HepG2 (cell line): ENCODE measurements at regions not wholly inside any gene's neighbourhood (a gene's known extent, or its start where the extent isn't known, plus 50 kb on each side); places are given as distances from the start of the nearest gene placed in this dataset.

Source experiments
- BHLHE40 ChIP-seq: IDR thresholded peaks from 2 replicates; pipeline ENCODE4 v1.6.1; 2011; ENCODE audit warnings: low read length, improper control_type of control experiment
- BORCS8-MEF2B ChIP-seq: sonication (generic); formaldehyde crosslinking; IDR thresholded peaks from 2 replicates; pipeline ENCODE4 v1.8.0; 2022; ENCODE audit warnings: mild to moderate bottlenecking, missing genetic modification reagents
- CENPT ChIP-seq: sonication (generic); formaldehyde crosslinking; IDR thresholded peaks from 2 replicates; pipeline ENCODE4 v1.8.0; 2022; ENCODE audit warnings: low read depth, mild to moderate bottlenecking, moderate library complexity, missing genetic modification reagents
- FOXP4 ChIP-seq: sonication (generic); formaldehyde crosslinking; IDR thresholded peaks from 2 replicates; pipeline ENCODE4 v1.4.0; 2020; ENCODE audit warnings: missing genetic modification reagents
- HES4 ChIP-seq: sonication (generic); formaldehyde crosslinking; IDR thresholded peaks from 2 replicates; pipeline ENCODE4 v1.9.0; 2021; ENCODE audit warnings: mild to moderate bottlenecking, missing genetic modification reagents, borderline replicate concordance
- NCOA5 ChIP-seq: sonication (generic); formaldehyde crosslinking; IDR thresholded peaks from 2 replicates; pipeline ENCODE4 v1.4.0; 2020; ENCODE audit warnings: missing genetic modification reagents
- NFRKB ChIP-seq: fragments of 450-650 bp; IDR thresholded peaks from 2 replicates; pipeline ENCODE4 v1.6.1; 2017
- POGZ ChIP-seq: sonication (generic); formaldehyde crosslinking; IDR thresholded peaks from 2 replicates; pipeline ENCODE4 v1.4.0; 2020; ENCODE audit warnings: mild to moderate bottlenecking, missing genetic modification reagents
- REL ChIP-seq: sonication (generic); formaldehyde crosslinking; conservative IDR thresholded peaks from 2 replicates; pipeline ENCODE4 v1.8.0; 2022; ENCODE audit warnings: mild to moderate bottlenecking, missing genetic modification reagents, moderate library complexity
- SAP130 ChIP-seq: IDR thresholded peaks from 2 replicates; pipeline ENCODE4 v1.6.1; 2016; ENCODE audit warnings: low read depth
- SNAI1 ChIP-seq: sonication (generic); formaldehyde crosslinking; IDR thresholded peaks from 2 replicates; pipeline ENCODE4 v1.5.0; 2020; ENCODE audit warnings: mild to moderate bottlenecking, missing genetic modification reagents, borderline replicate concordance
- SRF ChIP-seq: IDR thresholded peaks from 2 replicates; pipeline ENCODE4 v1.6.1; 2011; ENCODE audit warnings: mild to moderate bottlenecking, low read depth, low read length, moderate library complexity
- SYNCRIP ChIP-seq: fragments of 200-400 bp; formaldehyde crosslinking; IDR thresholded peaks from 2 replicates; pipeline ENCODE4 v1.6.1; 2018; ENCODE audit warnings: mild to moderate bottlenecking, low read depth, low read length; ENCODE audit not compliant: insufficient read depth
- ZFP36L1 ChIP-seq: sonication (generic); formaldehyde crosslinking; IDR thresholded peaks from 2 replicates; pipeline ENCODE4 v1.8.0; 2022; ENCODE audit warnings: mild to moderate bottlenecking, missing genetic modification reagents, moderate library complexity
- ZKSCAN8 ChIP-seq: IDR thresholded peaks from 2 replicates; pipeline ENCODE4 v1.6.1; 2016; ENCODE audit warnings: borderline replicate concordance, missing genetic modification reagents, missing compliant biosample characterization
- ZNF318 ChIP-seq: sonication (generic); formaldehyde crosslinking; IDR thresholded peaks from 2 replicates; pipeline ENCODE4 v1.4.0; 2020; ENCODE audit warnings: mild to moderate bottlenecking, missing genetic modification reagents
- ZNF547 ChIP-seq: sonication (generic); formaldehyde crosslinking; IDR thresholded peaks from 2 replicates; pipeline ENCODE4 v1.5.1; 2020; ENCODE audit warnings: mild to moderate bottlenecking, missing genetic modification reagents
- ZNF550 ChIP-seq: sonication (generic); formaldehyde crosslinking; IDR thresholded peaks from 2 replicates; pipeline ENCODE4 v1.4.0; 2020; ENCODE audit warnings: mild to moderate bottlenecking, missing genetic modification reagents, borderline replicate concordance
- ZNF572 ChIP-seq: sonication (generic); formaldehyde crosslinking; IDR thresholded peaks from 2 replicates; pipeline ENCODE4 v1.5.1; 2020; ENCODE audit warnings: mild to moderate bottlenecking, missing genetic modification reagents
- ZNF83 ChIP-seq: sonication (generic); formaldehyde crosslinking; IDR thresholded peaks from 2 replicates; pipeline ENCODE4 v1.4.0; 2020; ENCODE audit warnings: missing genetic modification reagents, mild to moderate bottlenecking, borderline replicate concordance

GRCh38 chr2:16608661-16609643 lies 56.7 kb downstream of the CYRIA start (continued):
- TF ChIP-seq NCOA5 (CRISPR knock-in tag) (no peak), REL (no peak), BHLHE40 (no peak), POGZ (CRISPR knock-in tag) (0 out of 2 replicates have a peak, but pooled peaks have one; percentile 29), BORCS8-MEF2B (peak; percentile 51; the same call in 1 of the 2 replicates), NFRKB (no peak), ZKSCAN8 (CRISPR knock-in tag) (no peak), ZNF318 (CRISPR knock-in tag) (0 out of 2 replicates have a peak, but pooled peaks have one; percentile 31), CENPT (CRISPR knock-in tag) (no peak), ZFP36L1 (CRISPR knock-in tag) (no peak), ZNF572 (CRISPR knock-in tag) (peak; percentile 76; the same call in 1 of the 2 replicates), SYNCRIP (no peak), HES4 (CRISPR knock-in tag) (no peak), FOXP4 (CRISPR knock-in tag) (no peak), SRF (no peak), SNAI1 (CRISPR knock-in tag) (no peak), ZNF550 (CRISPR knock-in tag) (peak; percentile 34; the same call in 1 of the 2 replicates), ZNF547 (CRISPR knock-in tag) (no peak), ZNF83 (no peak), SAP130 (no peak)
